GM18498 (cell line): ENCODE measurements at regions not wholly inside any gene's neighbourhood (a gene's known extent, or its start where the extent isn't known, plus 50 kb on each side); places are given as distances from the start of the nearest gene placed in this dataset.
"Not testable (repeated sequence)": the region's sequence is repeated elsewhere in the genome, so short reads cannot be mapped to it uniquely, and the experiment has no call there.

Experiments
- ATAC-seq: cut with Tn5 transposase; IDR thresholded peaks from one replicate; pipeline ENCODE4 v1.9.1; 2021; ENCODE audit warnings: mild to moderate bottlenecking, moderate library complexity; ENCODE audit not compliant: unreplicated experiment

DNA sequence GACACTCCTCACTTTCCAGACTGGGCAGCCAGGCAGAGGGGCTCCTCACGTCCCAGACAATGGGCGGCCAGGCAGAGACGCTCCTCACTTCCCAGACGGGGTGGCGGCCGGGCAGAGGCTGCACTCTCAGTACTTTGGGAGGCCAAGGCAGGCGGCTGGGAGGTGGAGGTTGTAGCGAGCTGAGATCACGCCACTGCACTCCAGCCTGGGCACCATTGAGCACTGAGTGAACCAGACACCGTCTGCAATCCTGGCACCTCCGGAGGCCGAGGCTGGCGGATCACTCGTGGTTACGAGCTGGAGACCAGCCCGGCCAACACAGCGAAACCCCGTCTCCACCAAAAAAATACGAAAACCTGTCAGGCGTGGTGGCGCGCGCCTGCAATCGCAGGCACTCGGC is 134.1 kb upstream of the BOD1L1 start:
- not testable (repeated sequence) for ATAC-seq

DNA sequence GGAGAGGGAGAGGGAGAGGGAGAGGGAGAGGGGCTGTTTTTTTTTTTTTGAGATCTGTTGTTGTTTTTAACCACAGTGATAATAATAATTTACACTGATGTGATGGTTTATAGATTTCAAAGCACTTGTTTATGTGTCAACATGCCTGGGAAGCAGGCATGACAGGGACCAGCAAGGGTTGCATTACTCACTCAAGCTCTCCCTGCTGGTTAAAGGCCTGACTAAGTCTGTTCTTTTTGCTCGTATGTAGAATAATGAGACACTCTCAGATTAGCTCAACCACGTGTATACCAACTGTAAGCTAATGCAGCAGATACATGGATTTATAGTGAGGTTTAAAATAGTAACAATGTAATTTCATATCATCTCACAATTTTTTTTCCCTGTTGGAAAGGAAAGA is 134.6 kb upstream of the BOD1L1 start:
- no peak for ATAC-seq

DNA sequence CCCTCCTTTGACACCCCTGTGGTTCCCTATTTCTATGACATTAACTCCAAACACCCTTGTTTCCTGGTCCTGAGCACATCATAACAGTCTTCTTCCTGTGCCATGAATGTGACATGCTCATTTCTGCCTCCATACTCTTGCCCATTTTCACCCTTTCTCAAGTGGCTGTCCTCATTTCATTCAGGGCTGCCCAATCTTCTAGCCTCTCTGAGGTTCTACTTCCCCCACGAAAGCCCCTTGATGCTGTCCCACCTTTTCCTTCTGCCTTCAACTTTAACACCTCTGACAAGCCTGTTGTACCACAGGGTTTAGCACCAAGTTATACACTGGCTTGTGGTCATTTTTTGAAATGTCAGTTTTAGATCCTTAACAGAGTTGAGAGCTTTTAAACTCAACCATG is 136.2 kb upstream of the BOD1L1 start:
- no peak for ATAC-seq

DNA sequence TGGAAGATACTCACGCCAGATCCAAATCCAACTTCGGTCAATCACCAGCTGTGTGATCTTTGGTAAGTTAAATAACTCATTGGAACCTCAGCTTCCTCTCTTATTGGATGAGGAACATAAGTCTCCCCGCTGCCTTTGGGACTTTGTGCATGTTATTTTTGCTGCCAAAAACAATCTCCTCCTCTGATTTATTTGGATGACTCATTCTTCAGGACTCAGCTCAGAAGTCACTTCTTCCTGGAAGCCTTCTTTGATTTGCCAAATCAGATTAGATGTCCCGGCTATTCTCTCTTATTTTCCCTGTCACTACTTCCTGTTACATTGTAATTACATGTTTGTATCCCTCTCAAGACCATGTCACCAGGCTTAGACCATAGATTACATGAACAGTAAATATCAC is 138.0 kb upstream of the BOD1L1 start:
- ATAC-seq, result no peak

DNA sequence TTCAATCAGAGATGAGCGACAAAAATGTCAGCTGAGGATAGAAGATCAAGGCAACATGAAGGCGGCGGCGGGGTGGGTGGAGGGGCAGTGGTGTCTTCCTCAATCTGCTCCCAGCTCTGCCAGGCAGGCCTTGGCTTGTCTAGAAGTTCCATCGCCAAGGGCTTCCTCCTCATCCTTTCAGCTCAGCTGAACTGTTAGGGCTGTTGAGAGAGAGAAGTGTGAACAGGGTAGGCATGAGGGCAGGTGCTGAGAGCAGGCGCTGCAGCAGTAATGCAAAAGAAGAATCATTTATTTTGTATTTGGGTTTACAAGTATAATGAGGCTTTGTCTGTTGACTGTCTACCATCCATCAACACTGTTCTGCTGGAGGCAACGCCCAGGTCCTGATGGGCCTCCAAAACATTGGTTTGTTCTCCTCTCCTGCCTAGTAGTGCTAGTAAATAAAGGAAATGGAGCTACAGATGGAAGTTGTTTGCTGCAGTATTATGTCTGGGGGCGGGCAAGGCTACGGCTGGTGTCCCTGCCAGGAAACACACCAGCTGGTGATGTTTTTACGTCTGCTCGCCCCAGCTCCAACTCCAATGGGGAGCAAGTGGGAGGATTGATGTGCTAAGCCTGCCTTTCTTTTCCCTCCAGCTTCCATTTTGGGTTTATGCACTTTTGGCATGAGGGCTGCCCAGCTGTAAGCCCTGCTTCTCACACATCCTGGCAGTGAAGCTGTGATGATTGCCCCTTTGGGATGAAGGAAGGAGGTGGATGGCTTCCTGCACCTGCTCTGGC is 139.4 kb upstream of the BOD1L1 start:
- ATAC-seq, result no peak

DNA sequence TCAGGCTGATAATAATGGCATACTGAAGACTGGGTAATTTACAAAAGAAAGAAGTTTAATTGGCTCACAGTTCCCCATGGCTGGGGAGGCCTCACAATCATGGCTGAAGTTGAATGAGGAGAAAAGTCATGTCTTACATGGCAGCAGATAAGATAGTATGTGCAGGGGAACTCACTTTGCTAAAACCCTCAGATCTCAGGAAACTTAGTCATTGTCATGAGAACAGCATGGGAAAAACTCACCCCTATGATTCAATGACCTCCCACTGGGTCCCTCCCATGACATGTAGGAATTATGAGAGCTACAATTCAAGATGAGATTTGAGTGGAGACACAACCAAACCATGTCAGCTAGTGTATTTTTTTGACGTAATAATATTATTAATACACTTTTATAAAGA is 149.8 kb upstream of the BOD1L1 start:
- no peak for ATAC-seq

DNA sequence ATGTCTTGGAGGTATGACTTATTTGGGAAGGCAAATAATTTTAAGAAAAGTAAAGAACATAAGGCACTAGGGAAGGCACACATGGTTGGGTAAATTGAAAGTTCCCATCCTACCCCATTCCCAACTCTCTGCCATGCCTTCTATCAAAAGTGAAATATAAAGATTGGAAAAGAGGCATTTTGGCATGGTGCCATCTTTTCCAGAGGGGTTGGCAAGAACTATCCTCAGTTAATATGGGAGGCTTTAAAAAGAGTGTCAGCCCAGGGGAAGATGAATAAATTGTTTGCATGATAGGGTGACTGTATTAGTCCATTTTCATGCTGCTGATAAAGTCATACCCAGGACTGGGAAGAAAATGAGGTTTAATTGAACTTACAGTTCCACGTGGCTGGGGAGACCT is 150.8 kb upstream of the BOD1L1 start:
- ATAC-seq, result no peak

DNA sequence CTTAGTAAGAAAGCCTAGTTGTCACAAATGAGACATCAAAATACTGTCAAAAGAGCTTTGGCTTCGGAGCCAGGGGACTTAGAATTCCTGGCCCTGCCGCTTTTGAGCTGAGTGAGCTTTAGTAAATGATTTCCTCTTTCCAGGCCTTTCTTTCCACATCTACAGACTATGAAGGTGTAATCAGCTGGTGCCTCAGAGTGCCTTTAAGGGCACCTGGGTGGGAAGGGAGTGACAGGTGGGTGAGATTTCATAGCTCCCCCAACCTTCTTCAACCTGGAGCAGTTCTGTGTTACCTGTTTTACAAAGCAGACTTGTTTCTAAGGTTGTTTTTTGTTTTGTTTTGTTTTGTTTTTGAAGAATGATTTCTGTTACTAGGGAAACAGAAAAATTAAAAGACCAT is 154.7 kb upstream of the BOD1L1 start:
- ATAC-seq, result no peak

DNA sequence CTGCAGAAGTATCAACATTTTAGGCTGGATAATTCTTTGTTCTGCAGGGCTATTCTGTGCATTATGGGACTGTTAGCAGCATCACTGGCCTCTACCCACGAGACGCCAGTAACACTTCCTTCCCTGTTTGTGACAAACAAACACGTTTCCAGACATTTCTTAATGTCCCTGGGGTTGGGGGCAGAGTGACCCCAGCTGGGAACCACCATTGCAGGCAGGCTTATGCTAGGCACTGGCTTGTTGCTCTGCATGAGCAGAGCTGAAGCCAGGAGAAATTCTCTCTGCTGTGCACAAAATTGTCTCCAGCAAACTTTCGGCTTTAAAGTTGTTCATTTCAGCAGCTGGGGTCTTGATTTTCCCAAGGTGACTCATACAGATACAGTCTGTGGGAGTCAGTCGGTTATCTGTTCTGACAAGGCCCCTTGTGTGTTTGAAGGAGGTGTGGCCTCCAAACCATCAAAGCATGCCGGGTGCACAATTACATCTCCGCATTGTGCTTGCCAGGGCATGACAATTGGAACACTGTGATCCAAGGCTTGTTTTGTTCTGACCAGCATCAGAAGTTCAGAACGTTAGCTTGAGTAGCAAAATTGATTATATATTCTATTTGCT is 156.4 kb upstream of the BOD1L1 start:
- ATAC-seq, result no peak

DNA sequence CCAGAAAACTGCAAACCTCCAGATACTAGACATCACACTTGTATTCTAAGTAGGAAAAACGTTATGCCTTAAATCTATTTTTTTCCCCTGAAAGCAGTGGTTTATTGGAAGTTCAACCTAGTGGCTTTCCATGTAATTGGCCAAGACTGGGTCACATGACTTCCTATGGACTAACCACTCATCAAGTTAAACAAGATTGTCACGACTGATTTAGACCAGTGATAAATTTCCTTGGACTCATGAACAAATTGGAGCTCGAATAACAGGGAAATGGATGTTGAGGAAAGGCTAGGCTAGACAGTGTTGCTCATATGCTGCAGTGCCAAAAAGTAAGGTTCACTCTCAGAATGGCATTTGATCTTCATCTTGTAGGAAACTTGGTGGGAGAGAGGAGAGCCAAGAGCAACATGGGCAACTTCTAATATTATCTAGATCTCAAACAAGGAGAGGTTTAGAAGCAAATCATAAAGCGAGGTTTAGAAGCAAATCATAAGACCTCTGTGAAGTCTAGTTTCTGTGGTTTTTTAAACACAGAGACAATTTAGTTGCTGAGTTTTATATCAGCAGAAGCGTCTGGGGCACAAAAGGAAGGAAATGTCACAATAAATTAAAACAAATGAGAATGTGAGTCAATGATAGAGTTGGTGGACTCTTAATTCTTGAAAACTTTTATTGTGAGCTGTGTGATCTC is 165.6 kb upstream of the BOD1L1 start:
- ATAC-seq, result no peak

DNA sequence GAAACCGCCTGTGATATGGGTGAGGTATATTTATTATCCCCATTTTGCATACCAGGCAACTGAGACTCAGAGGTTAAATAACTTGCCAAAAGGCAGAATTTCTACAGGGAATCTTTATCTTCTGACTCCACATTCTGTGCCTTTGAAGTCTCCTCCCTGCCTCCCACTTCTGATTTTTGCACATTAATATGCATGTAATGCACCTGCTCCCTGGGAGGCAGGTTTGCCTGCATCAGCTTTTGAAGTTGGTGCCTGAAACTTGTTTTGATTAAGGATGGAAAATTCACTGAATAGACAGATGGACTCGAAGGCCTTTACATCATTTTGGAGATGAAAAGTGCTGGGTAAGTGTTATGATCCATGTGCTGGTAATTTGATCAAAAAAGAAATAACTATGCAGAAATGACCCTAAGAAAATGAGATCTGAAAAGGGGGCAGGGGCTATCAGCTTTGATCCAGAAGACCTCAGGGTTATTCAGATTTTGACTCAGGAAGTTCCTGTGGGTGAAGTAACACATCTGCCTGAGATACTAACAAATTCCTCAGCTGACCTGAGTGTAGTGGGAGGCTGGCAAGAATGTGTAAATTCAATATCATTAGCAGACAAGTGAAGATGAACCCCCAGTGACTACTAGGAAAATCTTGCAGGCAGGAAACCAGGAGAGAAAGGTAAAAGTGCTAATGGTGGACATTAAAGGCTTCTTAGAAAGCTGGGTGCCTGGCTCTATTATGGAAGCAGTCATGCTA is 167.5 kb upstream of the BOD1L1 start:
- no peak for ATAC-seq

DNA sequence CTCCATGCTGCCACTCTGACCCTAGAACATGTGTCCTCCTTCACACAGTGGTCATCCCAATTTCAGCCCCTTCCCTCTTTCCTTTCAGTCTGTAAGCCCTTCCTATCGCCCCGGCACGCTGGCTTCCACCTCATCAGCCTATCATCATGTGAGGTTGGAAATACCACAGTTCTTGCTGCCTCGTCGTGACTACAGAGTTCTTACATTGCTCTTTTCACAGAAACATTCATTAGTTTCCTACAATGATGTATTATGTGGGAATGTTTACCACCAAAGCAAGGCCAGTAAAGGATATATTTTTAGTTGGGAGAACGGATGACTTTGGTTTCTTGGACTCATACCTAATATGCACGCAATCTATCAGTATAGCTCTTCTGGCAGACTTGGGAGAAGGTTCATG is 169.5 kb upstream of the BOD1L1 start:
- no peak for ATAC-seq

DNA sequence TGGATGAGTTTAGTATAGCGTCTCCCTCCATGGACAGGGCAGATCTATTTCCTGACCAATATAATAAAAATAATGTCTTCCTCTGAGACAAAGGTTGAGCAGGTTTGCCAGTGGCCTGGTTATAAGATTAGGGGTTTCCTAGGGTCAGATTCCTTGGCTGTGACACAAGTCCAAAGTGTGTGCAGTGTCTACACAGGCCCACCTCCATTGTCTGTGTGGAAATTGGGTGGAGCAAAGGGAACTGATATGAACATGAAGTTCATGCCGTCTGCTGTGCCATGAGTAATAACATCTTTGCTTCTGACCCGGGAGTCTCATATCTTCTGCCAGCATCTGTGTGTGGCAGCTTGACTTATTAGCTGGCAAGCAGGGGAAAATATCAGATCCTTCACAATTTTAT is 187.7 kb upstream of the BOD1L1 start:
- ATAC-seq, result no peak

DNA sequence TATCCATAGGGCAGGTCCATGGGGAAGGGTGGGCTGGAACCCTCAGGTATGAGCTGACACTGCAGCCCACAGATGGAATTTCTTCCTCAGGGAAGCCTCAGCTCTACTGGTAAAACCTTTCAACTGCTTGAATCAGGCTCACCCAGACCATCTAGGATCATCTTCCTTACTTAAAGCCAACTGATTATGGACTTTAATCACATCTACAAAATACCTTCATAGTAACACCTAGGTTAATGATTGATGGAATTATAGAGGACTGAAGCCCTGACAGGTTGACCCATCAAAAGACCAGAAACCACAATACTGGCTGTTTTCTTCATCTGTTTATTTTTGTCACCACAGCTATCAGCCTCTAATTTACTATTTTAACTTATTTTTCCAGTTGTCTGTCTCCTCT is 188.9 kb upstream of the BOD1L1 start:
- ATAC-seq, result no peak

DNA sequence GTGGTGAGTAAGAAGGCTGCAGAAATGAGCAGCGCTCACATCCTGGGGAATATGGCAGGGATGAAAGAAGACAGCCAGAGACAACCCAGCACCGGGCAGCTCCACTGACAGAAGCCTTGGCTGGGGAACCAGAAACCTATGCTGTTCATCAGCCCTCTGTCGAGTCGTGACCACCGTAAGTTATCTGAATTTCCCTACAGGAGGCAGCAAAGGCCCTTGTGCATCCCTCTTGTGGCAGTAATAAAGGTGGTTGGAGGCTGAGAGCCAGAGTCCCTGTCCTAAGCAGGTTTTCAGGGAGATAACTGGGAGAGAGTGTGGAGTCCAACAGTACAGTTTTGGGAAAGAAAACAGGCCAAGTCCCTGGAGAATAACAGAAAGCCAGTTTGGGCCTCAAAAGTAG is 194.0 kb upstream of the BOD1L1 start:
- ATAC-seq, result no peak

DNA sequence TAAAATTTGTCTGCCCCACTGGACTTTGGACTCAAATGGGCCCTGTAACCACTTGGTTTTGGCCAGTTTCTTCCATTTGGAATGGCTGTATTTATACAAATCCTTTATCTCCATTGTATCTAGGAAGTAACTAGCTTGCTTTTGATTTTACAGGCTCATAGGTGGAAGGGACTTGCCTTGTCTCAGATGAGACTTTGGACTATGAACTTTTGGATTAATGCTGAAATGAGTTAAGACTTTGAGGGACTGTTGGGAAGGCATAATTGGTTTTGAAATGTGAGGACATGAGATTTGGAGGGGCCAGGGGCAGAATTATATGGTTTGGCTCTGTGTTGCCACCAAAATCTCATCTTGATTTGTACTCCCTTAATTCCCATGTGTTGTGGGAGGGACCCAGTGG is 198.3 kb upstream of the BOD1L1 start:
- not testable (repeated sequence) for ATAC-seq

DNA sequence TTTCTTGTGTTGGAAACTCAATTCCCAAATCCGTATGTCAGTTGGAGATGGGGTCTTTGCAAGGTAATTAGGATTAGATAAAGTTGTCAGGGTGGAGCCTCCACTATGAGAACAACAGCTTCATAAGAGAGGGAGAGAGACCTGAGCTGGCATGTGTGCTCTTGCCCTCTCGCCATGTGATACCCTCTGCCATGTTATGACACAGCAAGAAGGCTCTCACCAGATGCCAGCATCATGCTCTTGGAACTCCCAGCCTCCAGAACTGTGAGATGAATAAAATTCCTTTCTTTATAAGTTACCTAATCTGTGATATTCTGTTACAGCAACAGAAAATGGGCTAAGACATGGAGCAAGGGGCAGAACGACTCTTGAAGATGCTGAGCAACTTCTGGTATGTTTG is 201.9 kb upstream of the BOD1L1 start:
- no peak for ATAC-seq

DNA sequence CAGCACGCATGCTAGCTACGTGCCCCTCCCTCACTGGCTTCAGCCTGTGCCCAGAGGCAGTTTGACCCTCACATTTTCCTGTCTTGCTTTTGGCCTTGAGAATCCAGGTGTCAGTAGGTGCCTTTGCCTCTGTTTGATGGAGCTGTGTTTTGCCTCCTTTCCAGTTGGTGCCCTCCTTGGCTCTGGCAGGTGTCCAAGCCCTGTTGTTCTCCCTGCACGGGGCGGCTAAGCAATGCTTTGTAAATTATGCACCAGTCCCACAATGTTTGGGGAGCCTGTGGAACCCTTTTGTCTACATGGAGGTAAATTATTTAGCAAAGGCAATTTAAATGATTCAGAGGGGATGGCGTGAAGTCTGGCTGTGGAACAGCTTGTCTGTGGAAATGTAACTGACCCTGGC is 202.9 kb upstream of the BOD1L1 start:
- no peak for ATAC-seq

DNA sequence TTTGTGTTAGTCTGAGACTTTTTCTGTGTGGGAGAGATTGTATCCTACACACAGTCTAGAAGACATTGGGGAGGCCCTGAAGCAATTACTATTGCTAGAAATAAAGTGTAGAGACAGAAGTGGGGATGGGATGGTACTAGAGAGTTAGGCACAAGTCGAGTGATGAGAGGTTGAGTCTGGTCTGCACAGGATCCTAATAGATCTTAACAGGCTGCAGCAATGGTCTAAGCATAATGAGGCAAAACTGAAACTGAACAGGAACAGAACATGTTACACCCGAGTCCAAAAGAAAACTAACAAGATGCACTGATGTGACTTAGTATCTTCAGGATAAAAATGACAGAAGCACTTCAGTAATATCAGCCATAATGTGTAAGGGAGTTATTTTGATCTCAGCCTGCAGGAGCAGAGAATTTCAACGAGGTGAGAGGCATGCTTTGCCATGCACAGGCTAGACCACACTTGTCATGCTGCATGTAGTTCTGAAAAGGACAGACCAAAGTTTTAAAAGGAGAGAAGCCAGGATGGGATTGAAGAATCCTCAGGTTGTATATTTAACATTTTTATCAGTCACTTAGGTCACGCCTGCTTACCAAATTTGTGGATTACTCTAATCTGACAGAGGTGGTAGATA is 205.8 kb upstream of the BOD1L1 start:
- no peak for ATAC-seq

DNA sequence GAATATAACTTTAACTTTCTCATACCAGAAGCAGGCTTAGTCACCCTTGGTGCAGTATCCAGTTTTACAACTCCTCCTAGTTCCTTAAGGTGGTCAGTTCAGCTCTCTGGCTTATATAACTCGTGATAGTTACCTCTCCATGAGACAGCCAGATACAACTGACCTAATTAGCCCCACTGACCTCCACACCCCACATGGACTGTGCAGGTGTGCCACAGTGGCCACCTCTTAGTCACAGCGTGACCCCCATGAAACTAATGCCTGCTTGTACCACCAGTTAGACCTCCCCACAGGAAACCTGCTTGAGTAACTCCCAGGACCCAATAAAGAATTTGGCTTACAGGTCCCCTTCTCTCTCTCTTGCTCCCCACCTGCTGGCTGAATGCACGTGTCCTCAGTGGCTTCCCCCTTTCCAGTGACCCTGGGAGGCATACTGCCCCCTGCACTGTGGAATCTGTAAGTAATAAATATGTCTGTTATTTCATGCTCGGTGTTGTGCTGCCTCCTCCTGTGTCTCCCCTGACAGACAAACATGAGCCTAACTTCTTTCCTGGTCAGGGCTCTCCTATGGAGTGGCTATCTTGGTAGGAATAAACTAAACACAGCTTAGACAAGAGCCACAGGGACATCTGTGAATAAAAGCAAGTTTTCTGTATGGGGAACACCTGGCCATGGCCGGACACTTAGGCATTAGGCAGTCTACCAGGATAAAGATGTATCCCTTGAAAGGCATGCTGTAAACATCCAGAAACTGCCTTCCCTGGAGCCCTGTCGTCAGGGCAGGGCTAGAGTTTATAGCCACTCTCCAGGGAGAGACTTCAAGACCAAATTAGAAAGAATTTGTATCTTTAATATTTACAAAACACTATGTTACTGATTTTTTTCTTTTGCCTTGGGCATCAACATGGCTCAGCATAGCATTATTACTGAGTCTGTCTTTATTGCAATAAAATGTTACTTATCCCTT is 209.7 kb upstream of the BOD1L1 start:
- no peak for ATAC-seq
